Panc1 (cell line): ENCODE measurements at regions not wholly inside any gene's neighbourhood (a gene's known extent, or its start where the extent isn't known, plus 50 kb on each side); places are given as distances from the start of the nearest gene placed in this dataset.

ENCODE experiments used
- ATAC-seq: fragments of 200-7000 bp; cut with Tn5 transposase; 2 replicates; pipeline ENCODE4 v1.9.1; 2020; ENCODE audit warnings: mild to moderate bottlenecking, moderate library complexity
- BruUV-seq: library from RNA; stranded (reverse); fragments of 400-500 nt; replicated peaks from 2 replicates; lab custom pipeline; 2021; lab: Mats Ljungman, UMichigan
- CTCF ChIA-PET: fragments of 300-600 bp; sonication (Branson Sonifier 250); formaldehyde crosslinking; loops from one replicate; lab custom pipeline; 2022; ENCODE audit warnings: antibody characterized with exemption; lab: Charles Lee
- POLR2A ChIA-PET: fragments of 300-600 bp; sonication (Branson Sonifier 250); formaldehyde crosslinking; loops from one replicate; lab custom pipeline; 2022; ENCODE audit warnings: antibody characterized with exemption; lab: Charles Lee
- DNase-seq: peaks from one replicate; pipeline ENCODE4 v3.0.0-alpha.2; 2010; ENCODE audit warnings: low read depth, low spot score
- H3K27ac ChIP-seq: 2 replicates; pipeline ENCODE4 v1.5.1; 2011; ENCODE audit warnings: mild to moderate bottlenecking, low read length, inconsistent platforms
- H3K27me3 ChIP-seq: fragments of 200-500 bp; sonication (Bioruptor generic); 2 replicates; pipeline ENCODE4 v1.6.0; 2014; ENCODE audit warnings: low read length, inconsistent platforms; ENCODE audit not compliant: control insufficient read depth, insufficient read depth
- H3K36me3 ChIP-seq: fragments of 200-500 bp; sonication (Bioruptor generic); 2 replicates; pipeline ENCODE4 v1.5.1; 2014; ENCODE audit warnings: inconsistent platforms, mild to moderate bottlenecking, low read length, moderate library complexity; ENCODE audit not compliant: control insufficient read depth, insufficient read depth
- H3K4me1 ChIP-seq: 2 replicates; pipeline ENCODE4 v1.5.1; 2011; ENCODE audit warnings: inconsistent platforms, mild to moderate bottlenecking, low read length, moderate library complexity; ENCODE audit not compliant: control insufficient read depth, insufficient read depth
- H3K4me3 ChIP-seq, 2 experiments: 2 replicates each; pipeline ENCODE4 v1.5.1; 2011 to 2012; ENCODE audit warnings: low read depth in 2 of 2, low read length in 2 of 2, mild to moderate bottlenecking in 2 of 2, inconsistent platforms in 1 of 2, moderate library complexity in 1 of 2
- H3K9me3 ChIP-seq: fragments of 200-500 bp; sonication (Bioruptor generic); 2 replicates; pipeline ENCODE4 v1.5.1; 2014; ENCODE audit warnings: low read depth, mild to moderate bottlenecking, inconsistent platforms, low read length, moderate library complexity; ENCODE audit not compliant: control insufficient read depth, insufficient read depth
- POLR2AphosphoS5 ChIP-seq: IDR thresholded peaks from 2 replicates; pipeline ENCODE4 v1.6.1; 2012; ENCODE audit warnings: mild to moderate bottlenecking, low read depth, low read length, moderate library complexity
- SIN3A ChIP-seq: IDR thresholded peaks from 2 replicates; pipeline ENCODE4 v1.6.1; 2012; ENCODE audit warnings: low read depth, mild to moderate bottlenecking, low read length, moderate library complexity, borderline replicate concordance; ENCODE audit not compliant: insufficient read depth
- TCF7L2 ChIP-seq: IDR thresholded peaks from 2 replicates; pipeline ENCODE4 v1.6.1; 2011; ENCODE audit warnings: mild to moderate bottlenecking, low read depth, low read length, inconsistent platforms
- in situ Hi-C: cut with HindIII; loops from 2 replicates; pipeline ENCODE4 v1.10.0; 2016; ENCODE audit warnings: low sequenced_read_pairs, low pct_unique_long_range_greater_than_20kb
- intact Hi-C: fragments of 100-400 bp; cut with micrococcal nuclease; formaldehyde crosslinking; loops from one replicate; pipeline ENCODE4 v1.10.0; 2022; ENCODE audit not compliant: unreplicated experiment
- TF ChIP-seq, protein P1 (sequence below): fragments of 450-650 bp; IDR thresholded peaks from 2 replicates; pipeline ENCODE4 v1.5.1; 2017; ENCODE audit warnings: mild to moderate bottlenecking
- TF ChIP-seq, protein P2 (sequence below), 2 experiments: IDR thresholded peaks; 2 replicates each; pipeline ENCODE4 v1.6.1; 2011 to 2012; ENCODE audit warnings: low read depth in 2 of 2, control low read depth in 1 of 2, low read length in 1 of 2, mild to moderate bottlenecking in 1 of 2, moderate library complexity in 1 of 2; ENCODE audit not compliant: insufficient read depth in 1 of 2

DNA sequence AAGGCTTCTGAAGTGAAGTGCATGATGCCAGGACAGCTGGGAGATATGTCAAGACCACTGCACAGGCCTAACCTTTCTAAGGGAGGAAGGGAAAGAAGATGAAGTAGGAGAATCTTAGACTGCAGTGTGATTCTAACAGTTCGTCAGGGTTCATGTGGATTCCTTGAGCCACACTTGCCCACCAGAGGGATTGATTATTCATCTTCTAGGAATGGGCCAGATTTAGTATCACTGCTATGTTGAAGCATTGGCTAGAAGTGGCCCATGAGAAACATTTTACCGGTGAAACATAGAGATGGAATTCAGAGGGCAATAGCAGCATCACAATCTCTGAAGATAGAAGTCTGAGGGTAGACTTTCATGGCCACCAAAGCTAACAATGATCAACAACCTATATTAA, 550.8 kb upstream of the SLITRK1 start:
- H3K4me1 ChIP-seq = no peaks in the 10 kb centered on the region
- CTCF ChIA-PET = no interaction called here
- H3K36me3 ChIP-seq = no peaks in the 10 kb centered on the region
- no peak overlapping the region for H3K27ac ChIP-seq
- DNase-seq (no peak), ATAC-seq (no peak)
- in situ Hi-C loops (no loop called here), intact Hi-C loops (no loop called here)
- POLR2A ChIA-PET = no interaction called here
- BruUV-seq = no TSS peak
- H3K4me3 ChIP-seq = no peak overlapping the region
- no peaks in the 10 kb centered on the region for H3K9me3 ChIP-seq
- H3K27me3 ChIP-seq = no peaks in the 10 kb centered on the region
- TF ChIP-seq SIN3A (no peak), POLR2AphosphoS5 (no peak), TCF7L2 (no peak)
- TF ChIP-seq, protein P1, sequence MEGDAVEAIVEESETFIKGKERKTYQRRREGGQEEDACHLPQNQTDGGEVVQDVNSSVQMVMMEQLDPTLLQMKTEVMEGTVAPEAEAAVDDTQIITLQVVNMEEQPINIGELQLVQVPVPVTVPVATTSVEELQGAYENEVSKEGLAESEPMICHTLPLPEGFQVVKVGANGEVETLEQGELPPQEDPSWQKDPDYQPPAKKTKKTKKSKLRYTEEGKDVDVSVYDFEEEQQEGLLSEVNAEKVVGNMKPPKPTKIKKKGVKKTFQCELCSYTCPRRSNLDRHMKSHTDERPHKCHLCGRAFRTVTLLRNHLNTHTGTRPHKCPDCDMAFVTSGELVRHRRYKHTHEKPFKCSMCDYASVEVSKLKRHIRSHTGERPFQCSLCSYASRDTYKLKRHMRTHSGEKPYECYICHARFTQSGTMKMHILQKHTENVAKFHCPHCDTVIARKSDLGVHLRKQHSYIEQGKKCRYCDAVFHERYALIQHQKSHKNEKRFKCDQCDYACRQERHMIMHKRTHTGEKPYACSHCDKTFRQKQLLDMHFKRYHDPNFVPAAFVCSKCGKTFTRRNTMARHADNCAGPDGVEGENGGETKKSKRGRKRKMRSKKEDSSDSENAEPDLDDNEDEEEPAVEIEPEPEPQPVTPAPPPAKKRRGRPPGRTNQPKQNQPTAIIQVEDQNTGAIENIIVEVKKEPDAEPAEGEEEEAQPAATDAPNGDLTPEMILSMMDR = no peak
- TF ChIP-seq, protein P2, sequence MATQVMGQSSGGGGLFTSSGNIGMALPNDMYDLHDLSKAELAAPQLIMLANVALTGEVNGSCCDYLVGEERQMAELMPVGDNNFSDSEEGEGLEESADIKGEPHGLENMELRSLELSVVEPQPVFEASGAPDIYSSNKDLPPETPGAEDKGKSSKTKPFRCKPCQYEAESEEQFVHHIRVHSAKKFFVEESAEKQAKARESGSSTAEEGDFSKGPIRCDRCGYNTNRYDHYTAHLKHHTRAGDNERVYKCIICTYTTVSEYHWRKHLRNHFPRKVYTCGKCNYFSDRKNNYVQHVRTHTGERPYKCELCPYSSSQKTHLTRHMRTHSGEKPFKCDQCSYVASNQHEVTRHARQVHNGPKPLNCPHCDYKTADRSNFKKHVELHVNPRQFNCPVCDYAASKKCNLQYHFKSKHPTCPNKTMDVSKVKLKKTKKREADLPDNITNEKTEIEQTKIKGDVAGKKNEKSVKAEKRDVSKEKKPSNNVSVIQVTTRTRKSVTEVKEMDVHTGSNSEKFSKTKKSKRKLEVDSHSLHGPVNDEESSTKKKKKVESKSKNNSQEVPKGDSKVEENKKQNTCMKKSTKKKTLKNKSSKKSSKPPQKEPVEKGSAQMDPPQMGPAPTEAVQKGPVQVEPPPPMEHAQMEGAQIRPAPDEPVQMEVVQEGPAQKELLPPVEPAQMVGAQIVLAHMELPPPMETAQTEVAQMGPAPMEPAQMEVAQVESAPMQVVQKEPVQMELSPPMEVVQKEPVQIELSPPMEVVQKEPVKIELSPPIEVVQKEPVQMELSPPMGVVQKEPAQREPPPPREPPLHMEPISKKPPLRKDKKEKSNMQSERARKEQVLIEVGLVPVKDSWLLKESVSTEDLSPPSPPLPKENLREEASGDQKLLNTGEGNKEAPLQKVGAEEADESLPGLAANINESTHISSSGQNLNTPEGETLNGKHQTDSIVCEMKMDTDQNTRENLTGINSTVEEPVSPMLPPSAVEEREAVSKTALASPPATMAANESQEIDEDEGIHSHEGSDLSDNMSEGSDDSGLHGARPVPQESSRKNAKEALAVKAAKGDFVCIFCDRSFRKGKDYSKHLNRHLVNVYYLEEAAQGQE (IDR thresholded peaks at IDR 0.05; ENCODE audit: insufficient read depth in 1 of 2, low read depth in 2 of 2, low read length in 1 of 2) = no peak

DNA sequence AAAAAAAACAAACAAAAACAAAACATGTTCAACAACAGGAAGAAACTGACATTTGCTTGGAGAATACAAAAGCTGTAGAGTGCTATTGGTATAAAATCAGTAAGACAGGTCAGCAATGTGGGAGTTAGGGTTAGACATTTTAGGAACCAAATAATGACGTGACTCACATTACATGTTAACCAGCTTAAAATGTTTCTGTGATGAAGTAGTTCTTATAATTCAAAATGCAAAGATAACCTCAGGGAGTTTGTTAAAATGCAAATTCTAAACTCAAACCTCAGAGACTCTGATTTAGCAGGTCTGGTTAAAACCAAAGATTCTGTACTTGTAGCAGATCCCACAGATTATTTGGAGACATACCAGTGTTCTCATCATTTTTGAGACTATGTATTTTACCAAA, 549.4 kb upstream of the SLITRK1 start:
- H3K9me3 ChIP-seq = no peaks in the 10 kb centered on the region
- no peaks in the 10 kb centered on the region for H3K36me3 ChIP-seq
- intact Hi-C loops (no loop called here), in situ Hi-C loops (no loop called here)
- H3K27me3 ChIP-seq = no peaks in the 10 kb centered on the region
- no peak for DNase-seq
- no peak for ATAC-seq
- POLR2A ChIA-PET = interaction anchor here (0.7 kb wide), 1 partner anchor 642 kb away, joined by 4 read pairs; no protein-coding TSS in a partner anchor
- H3K4me1 ChIP-seq = no peaks in the 10 kb centered on the region
- no peak overlapping the region for H3K4me3 ChIP-seq
- CTCF ChIA-PET = no interaction called here
- TF ChIP-seq SIN3A = no peak
- TF ChIP-seq, protein P1 = no peak
- TF ChIP-seq, protein P2 (IDR thresholded peaks at IDR 0.05; ENCODE audit: insufficient read depth in 1 of 2, low read depth in 2 of 2, low read length in 1 of 2) = no peak
- no peak for TF ChIP-seq POLR2AphosphoS5
- BruUV-seq = no TSS peak
- no peak overlapping the region for H3K27ac ChIP-seq
